Liver (tissue), 8 donors: ENCODE measurements at regions not wholly inside any gene's neighbourhood (a gene's known extent, or its start where the extent isn't known, plus 50 kb on each side); places are given as distances from the start of the nearest gene placed in this dataset.

ENCODE experiments used
- DNase-seq: peaks from one replicate; pipeline ENCODE4 v3.0.0-alpha.2; 2017; ENCODE audit warnings: low spot score
- H3K27ac ChIP-seq, 2 donors: one replicate each; pipeline ENCODE4 v1.7.0; 2013; ENCODE audit warnings: inconsistent platforms in 2 of 2, low read length in 2 of 2, control low read depth in 1 of 2, low read depth in 1 of 2, mild to moderate bottlenecking in 1 of 2
- H3K27me3 ChIP-seq, 4 donors: one replicate each; pipeline versions ENCODE4 v1.6.1 to v1.7.0; 2013; ENCODE audit warnings: low read length in 3 of 4, inconsistent platforms in 1 of 4, mild to moderate bottlenecking in 1 of 4, moderate library complexity in 1 of 4; ENCODE audit not compliant: control insufficient read depth in 4 of 4, insufficient read depth in 4 of 4
- H3K36me3 ChIP-seq, 4 donors: one replicate each; pipeline versions ENCODE4 v1.6.1 to v1.7.0; 2013; ENCODE audit warnings: low read length in 3 of 4, mild to moderate bottlenecking in 3 of 4, low read depth in 1 of 4, moderate library complexity in 1 of 4; ENCODE audit not compliant: control insufficient read depth in 4 of 4, insufficient read depth in 3 of 4
- H3K4me1 ChIP-seq, 4 donors: one replicate each; pipeline versions ENCODE4 v1.6.1 to v1.7.0; 2013; ENCODE audit warnings: low read length in 3 of 4, mild to moderate bottlenecking in 3 of 4, moderate library complexity in 1 of 4; ENCODE audit not compliant: control insufficient read depth in 4 of 4, insufficient read depth in 4 of 4
- H3K4me3 ChIP-seq, 3 donors: one replicate each; pipeline versions ENCODE4 v1.6.1 to v1.7.0; 2013; ENCODE audit warnings: low read length in 3 of 3, control low read depth in 1 of 3, low read depth in 1 of 3, mild to moderate bottlenecking in 1 of 3
- H3K9ac ChIP-seq, 2 donors: one replicate each; pipeline ENCODE4 v1.7.0; 2013; ENCODE audit warnings: low read length in 2 of 2, mild to moderate bottlenecking in 2 of 2, moderate library complexity in 2 of 2, control low read depth in 1 of 2, low read depth in 1 of 2
- H3K9me3 ChIP-seq, 4 donors: one replicate each; pipeline versions ENCODE4 v1.6.1 to v1.7.0; 2013; ENCODE audit warnings: low read length in 3 of 4; ENCODE audit not compliant: control insufficient read depth in 4 of 4
- EGR1 ChIP-seq, 2 donors: IDR thresholded peaks; 2 replicates each; pipeline ENCODE4 v1.6.1; 2016 to 2018; ENCODE audit warnings: antibody characterized with exemption in 2 of 2, low read depth in 2 of 2
- FOXA1 ChIP-seq: IDR thresholded peaks from 2 replicates; pipeline ENCODE4 v1.6.1; 2016; ENCODE audit warnings: antibody characterized with exemption
- FOXA2 ChIP-seq: IDR thresholded peaks from 2 replicates; pipeline ENCODE4 v1.6.1; 2016; ENCODE audit warnings: antibody characterized with exemption
- HNF4A ChIP-seq, 2 donors: conservative IDR thresholded peaks; 2 replicates each; pipeline ENCODE4 v1.6.1; 2016; ENCODE audit warnings: antibody characterized with exemption in 2 of 2, mild to moderate bottlenecking in 2 of 2
- HNF4G ChIP-seq: IDR thresholded peaks from 2 replicates; pipeline ENCODE4 v1.6.1; 2016; ENCODE audit warnings: antibody characterized with exemption
- JUND ChIP-seq, 2 donors: IDR thresholded peaks; 2 replicates each; pipeline ENCODE4 v1.6.1; 2016; ENCODE audit warnings: antibody characterized with exemption in 2 of 2
- NR2F2 ChIP-seq: IDR thresholded peaks from 2 replicates; pipeline ENCODE4 v1.6.1; 2016; ENCODE audit warnings: antibody characterized with exemption
- RAD21 ChIP-seq, 2 donors: IDR thresholded peaks; 2 replicates each; pipeline ENCODE4 v1.6.1; 2016; ENCODE audit warnings: antibody characterized with exemption in 2 of 2, mild to moderate bottlenecking in 2 of 2
- RXRA ChIP-seq, 2 donors: IDR thresholded peaks; 2 replicates each; pipeline ENCODE4 v1.6.1; 2017 to 2018; ENCODE audit warnings: antibody characterized with exemption in 2 of 2, mild to moderate bottlenecking in 1 of 2
- SP1 ChIP-seq: IDR thresholded peaks from 2 replicates; pipeline ENCODE4 v1.6.1; 2018; ENCODE audit warnings: antibody characterized with exemption, mild to moderate bottlenecking
- TAF1 ChIP-seq: conservative IDR thresholded peaks from 2 replicates; pipeline ENCODE4 v1.6.1; 2016; ENCODE audit warnings: antibody characterized with exemption, mild to moderate bottlenecking
- YY1 ChIP-seq: IDR thresholded peaks from 2 replicates; pipeline ENCODE4 v1.6.1; 2016; ENCODE audit warnings: antibody characterized with exemption, mild to moderate bottlenecking
- WGBS: extraction: QIAGEN DNeasy Blood & Tissue Kit; methylation state at CpG from one replicate; pipeline ENCODE4 v1.1.7; 2013; 5-methylcytosine and 5-hydroxymethylcytosine counted together
- TF ChIP-seq, protein P1 (sequence below): IDR thresholded peaks from 2 replicates; pipeline ENCODE4 v1.6.1; 2016; ENCODE audit warnings: antibody characterized with exemption
- TF ChIP-seq, protein P2 (sequence below): IDR thresholded peaks from 2 replicates; pipeline ENCODE4 v1.6.1; 2016; ENCODE audit warnings: antibody characterized with exemption
- TF ChIP-seq, protein P3 (sequence below): fragments of 150-350 bp; IDR thresholded peaks from 2 replicates; pipeline ENCODE4 v1.5.1; 2017; ENCODE audit warnings: improper control_type of control experiment, low read depth, low read length; ENCODE audit not compliant: missing input control
- donor health status: healthy.
- donor health status: healthy.
- donor health status: healthy.
- donor health status: healthy.
- donor health status: healthy.

DNA sequence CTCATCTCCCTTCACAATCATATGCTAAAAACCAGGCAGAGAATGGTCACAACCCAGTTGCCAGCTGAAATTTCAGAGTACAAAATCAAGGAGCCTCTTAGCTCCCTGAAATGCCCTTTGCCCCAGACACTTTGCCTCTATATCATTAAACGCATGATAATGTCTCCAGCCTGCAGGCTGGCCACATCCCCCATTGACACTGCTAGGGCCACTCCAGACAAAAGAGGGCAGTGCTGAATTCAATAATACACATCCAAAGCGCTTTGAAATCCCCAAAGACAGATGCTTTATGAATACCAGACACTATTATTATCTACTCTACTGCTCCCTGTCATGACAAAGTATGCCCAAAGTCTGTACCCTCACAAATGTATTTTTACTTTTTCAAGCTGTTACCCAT lies 348.3 kb upstream of the POU3F2 start:
- H3K27me3 ChIP-seq, result no peaks in the 10 kb centered on the region
- no peaks in the 10 kb centered on the region for H3K4me1 ChIP-seq
- 24% methylated on average over 2 of the region's 2 CpGs for WGBS
- DNase-seq, result no peak
- H3K27ac ChIP-seq, result no peak overlapping the region
- TF ChIP-seq JUND (IDR thresholded peaks at IDR 0.05) (no peak), RAD21 (IDR thresholded peaks at IDR 0.05) (no peak)
- TF ChIP-seq, protein P1, sequence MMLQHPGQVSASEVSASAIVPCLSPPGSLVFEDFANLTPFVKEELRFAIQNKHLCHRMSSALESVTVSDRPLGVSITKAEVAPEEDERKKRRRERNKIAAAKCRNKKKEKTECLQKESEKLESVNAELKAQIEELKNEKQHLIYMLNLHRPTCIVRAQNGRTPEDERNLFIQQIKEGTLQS, result no peak
- H3K9me3 ChIP-seq, result no peaks in the 10 kb centered on the region
- no peak overlapping the region for H3K4me3 ChIP-seq
- no peaks in the 10 kb centered on the region for H3K36me3 ChIP-seq
- no peak overlapping the region for H3K9ac ChIP-seq

DNA sequence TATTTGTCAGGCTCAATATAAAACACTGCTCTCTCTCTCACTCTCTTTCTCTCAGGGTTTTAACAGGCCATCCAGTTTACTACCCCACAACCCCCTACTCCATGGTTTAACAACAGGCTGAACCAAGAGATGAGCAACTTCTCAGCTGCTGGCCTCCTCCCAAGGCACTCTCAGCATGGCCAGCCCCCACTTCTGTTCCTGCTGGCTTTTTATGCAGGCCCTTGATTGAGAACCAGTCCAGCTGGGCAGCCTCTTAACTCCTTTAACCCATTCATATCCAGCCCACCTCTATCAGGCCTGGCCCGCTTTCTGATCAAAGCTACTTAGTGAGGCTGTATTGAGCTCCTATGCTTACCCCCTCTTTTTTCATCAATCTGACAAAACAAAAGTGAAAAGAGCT lies 346.8 kb upstream of the POU3F2 start:
- H3K27ac ChIP-seq, result no peak overlapping the region
- H3K4me3 ChIP-seq, result no peak overlapping the region
- DNase-seq, result no peak
- no peaks in the 10 kb centered on the region for H3K4me1 ChIP-seq
- no peaks in the 10 kb centered on the region for H3K27me3 ChIP-seq
- TF ChIP-seq FOXA1, result no peak
- no peak for TF ChIP-seq HNF4A (conservative IDR thresholded peaks at IDR 0.05)
- TF ChIP-seq EGR1 (IDR thresholded peaks at IDR 0.05; ENCODE audit: low read depth in 2 of 2), result no peak
- TF ChIP-seq, protein P2, sequence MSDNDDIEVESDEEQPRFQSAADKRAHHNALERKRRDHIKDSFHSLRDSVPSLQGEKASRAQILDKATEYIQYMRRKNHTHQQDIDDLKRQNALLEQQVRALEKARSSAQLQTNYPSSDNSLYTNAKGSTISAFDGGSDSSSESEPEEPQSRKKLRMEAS, result no peak
- no peak for TF ChIP-seq FOXA2
- TF ChIP-seq RXRA (IDR thresholded peaks at IDR 0.05), result no peak
- TF ChIP-seq NR2F2, result no peak
- TF ChIP-seq, protein P3, sequence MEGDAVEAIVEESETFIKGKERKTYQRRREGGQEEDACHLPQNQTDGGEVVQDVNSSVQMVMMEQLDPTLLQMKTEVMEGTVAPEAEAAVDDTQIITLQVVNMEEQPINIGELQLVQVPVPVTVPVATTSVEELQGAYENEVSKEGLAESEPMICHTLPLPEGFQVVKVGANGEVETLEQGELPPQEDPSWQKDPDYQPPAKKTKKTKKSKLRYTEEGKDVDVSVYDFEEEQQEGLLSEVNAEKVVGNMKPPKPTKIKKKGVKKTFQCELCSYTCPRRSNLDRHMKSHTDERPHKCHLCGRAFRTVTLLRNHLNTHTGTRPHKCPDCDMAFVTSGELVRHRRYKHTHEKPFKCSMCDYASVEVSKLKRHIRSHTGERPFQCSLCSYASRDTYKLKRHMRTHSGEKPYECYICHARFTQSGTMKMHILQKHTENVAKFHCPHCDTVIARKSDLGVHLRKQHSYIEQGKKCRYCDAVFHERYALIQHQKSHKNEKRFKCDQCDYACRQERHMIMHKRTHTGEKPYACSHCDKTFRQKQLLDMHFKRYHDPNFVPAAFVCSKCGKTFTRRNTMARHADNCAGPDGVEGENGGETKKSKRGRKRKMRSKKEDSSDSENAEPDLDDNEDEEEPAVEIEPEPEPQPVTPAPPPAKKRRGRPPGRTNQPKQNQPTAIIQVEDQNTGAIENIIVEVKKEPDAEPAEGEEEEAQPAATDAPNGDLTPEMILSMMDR, result no peak
- H3K36me3 ChIP-seq, result no peaks in the 10 kb centered on the region
- 55% methylated on average over 1 of the region's 1 CpG for WGBS
- no peaks in the 10 kb centered on the region for H3K9me3 ChIP-seq
- H3K9ac ChIP-seq, result no peak overlapping the region

DNA sequence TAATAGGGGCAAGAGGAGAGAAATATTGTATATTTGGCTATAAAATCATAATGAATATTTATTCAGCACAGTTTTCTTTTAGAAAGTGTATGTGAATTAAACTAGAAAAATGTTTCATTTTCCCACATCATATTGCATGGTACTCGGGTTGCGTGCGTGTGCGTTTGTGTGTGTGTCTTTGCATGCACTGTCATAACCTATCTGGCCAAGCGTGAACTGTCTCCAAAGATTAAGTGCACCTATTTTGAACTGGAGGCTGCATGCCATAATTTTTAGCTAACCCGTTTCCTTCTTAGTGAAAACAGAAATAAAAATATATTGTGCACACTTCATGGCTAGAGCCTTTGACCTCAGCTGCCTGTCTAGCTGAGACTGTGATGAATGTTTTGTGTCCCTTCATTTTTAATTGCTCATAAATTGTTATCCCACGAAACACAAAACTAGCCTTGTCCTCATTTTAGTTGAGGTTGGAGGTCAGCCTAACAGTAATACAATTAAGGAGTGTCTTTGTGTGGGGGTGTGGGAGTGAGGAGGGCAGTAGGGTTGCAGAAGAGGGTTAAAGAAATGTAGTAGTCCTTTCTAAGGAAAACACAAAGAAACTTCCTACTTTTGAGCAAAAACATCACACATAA lies 336.1 kb upstream of the POU3F2 start:
- Histone ChIP-seq H3K9ac (no peak overlapping the region), H3K27ac (no peak overlapping the region), H3K4me3 (no peak overlapping the region), H3K27me3 (peaks cover 0 to 2% (median 0%) of the 10 kb centered on the region in 4 donors), H3K9me3 (no peaks in the 10 kb centered on the region), H3K4me1 (no peaks in the 10 kb centered on the region), H3K36me3 (no peaks in the 10 kb centered on the region)
- DNase-seq, result no peak
- WGBS, result 74% methylated on average over 7 of the region's 7 CpGs
- TF ChIP-seq RAD21 (IDR thresholded peaks at IDR 0.05) (no peak), NR2F2 (no peak), TAF1 (no peak), YY1 (no peak), HNF4G (no peak), SP1 (no peak), EGR1 (IDR thresholded peaks at IDR 0.05; ENCODE audit: low read depth in 2 of 2) (no peak), FOXA1 (no peak)
- TF ChIP-seq, protein P2, result no peak
- TF ChIP-seq, protein P1, result no peak
